Caco-2 (cell line): ENCODE measurements at regions not wholly inside any gene's neighbourhood (a gene's known extent, or its start where the extent isn't known, plus 50 kb on each side); places are given as distances from the start of the nearest gene placed in this dataset.

Experiments
- BruUV-seq: library from RNA; stranded (reverse); fragments of 400-500 nt; replicated peaks from 2 replicates; lab custom pipeline; 2021; lab: Mats Ljungman, UMichigan
- CTCF ChIA-PET: fragments of 300-600 bp; sonication (Branson Sonifier 250); formaldehyde crosslinking; loops from one replicate; lab custom pipeline; 2022; ENCODE audit warnings: antibody characterized with exemption; lab: Charles Lee
- POLR2A ChIA-PET: fragments of 300-600 bp; sonication (Branson Sonifier 250); formaldehyde crosslinking; loops from one replicate; lab custom pipeline; 2022; ENCODE audit warnings: antibody characterized with exemption; lab: Charles Lee
- DNase-seq, 2 experiments: peaks; one replicate each; pipeline versions ENCODE4 v3.0.0 to v3.0.0-alpha.2; 2020 to 2022
- H3K27me3 ChIP-seq: replicated peaks from 2 replicates; pipeline ENCODE4 v1.6.0; 2011; ENCODE audit warnings: low read length; ENCODE audit not compliant: control insufficient read depth, insufficient read depth
- H3K36me3 ChIP-seq: 2 replicates; pipeline ENCODE4 v1.5.1; 2011; ENCODE audit warnings: low read length; ENCODE audit not compliant: control insufficient read depth, insufficient read depth
- H3K4me1 ChIP-seq: fragments of 250-450 bp; sonication (Bioruptor Pico); 2 replicates; pipeline ENCODE4 v1.5.1; 2020; ENCODE audit warnings: mild to moderate bottlenecking
- H3K4me3 ChIP-seq: 2 replicates; pipeline ENCODE4 v1.5.1; 2011; ENCODE audit warnings: low read depth, mild to moderate bottlenecking, control low read depth, low read length
- H3K9me3 ChIP-seq: fragments of 250-450 bp; sonication (Bioruptor Pico); 2 replicates; pipeline ENCODE4 v1.5.1; 2020; ENCODE audit warnings: mild to moderate bottlenecking, moderate library complexity
- H3K27ac Mint-ChIP-seq: one replicate; pipeline ENCODE4 v1.8.0; 2022; ENCODE audit warnings: mixed read lengths; ENCODE audit not compliant: unreplicated experiment
- H3K27me3 Mint-ChIP-seq: one replicate; pipeline ENCODE4 v1.8.0; 2022; ENCODE audit warnings: mixed read lengths; ENCODE audit not compliant: insufficient read depth, unreplicated experiment
- H3K36me3 Mint-ChIP-seq: one replicate; pipeline ENCODE4 v1.8.0; 2022; ENCODE audit warnings: mild to moderate bottlenecking, mixed read lengths; ENCODE audit not compliant: insufficient read depth, unreplicated experiment
- H3K4me1 Mint-ChIP-seq: one replicate; pipeline ENCODE4 v1.8.0; 2022; ENCODE audit warnings: low read depth, mixed read lengths; ENCODE audit not compliant: unreplicated experiment
- H3K4me3 Mint-ChIP-seq: one replicate; pipeline ENCODE4 v1.8.0; 2022; ENCODE audit warnings: mild to moderate bottlenecking, moderate library complexity, mixed read lengths; ENCODE audit not compliant: unreplicated experiment
- H3K9me3 Mint-ChIP-seq: one replicate; pipeline ENCODE4 v1.8.0; 2022; ENCODE audit warnings: mixed read lengths; ENCODE audit not compliant: unreplicated experiment
- intact Hi-C: fragments of 100-400 bp; cut with micrococcal nuclease; formaldehyde crosslinking; loops from one replicate; pipeline ENCODE4 v1.10.0; 2022; ENCODE audit not compliant: unreplicated experiment
- TF ChIP-seq, protein P1 (sequence below), 2 experiments: fragments of 200-600 bp in 1 of 2; IDR thresholded peaks; 1 replicate in 1 of 2; 2 replicates in 1 of 2; pipeline versions ENCODE4 v1.5.1 to v1.8.0; 2011 to 2022; ENCODE audit warnings: antibody characterized with exemption in 1 of 2, control low read depth in 1 of 2, inconsistent platforms in 1 of 2, low read depth in 1 of 2, low read length in 1 of 2, mild to moderate bottlenecking in 1 of 2, moderate library complexity in 1 of 2; ENCODE audit not compliant: insufficient read depth in 1 of 2, severe bottlenecking in 1 of 2, unreplicated experiment in 1 of 2

GRCh38 chr3:107213044-107213669 lies 164.1 kb upstream of the CCDC54 start:
- H3K27ac Mint-ChIP-seq: no peak overlapping the region
- Histone ChIP-seq H3K36me3 (no peaks in the 10 kb centered on the region), H3K9me3 (no peaks in the 10 kb centered on the region), H3K27me3 (no peaks in the 10 kb centered on the region), H3K4me3 (no peak overlapping the region), H3K4me1 (peaks cover 9% of the 10 kb centered on the region)
- TF ChIP-seq, protein P1, sequence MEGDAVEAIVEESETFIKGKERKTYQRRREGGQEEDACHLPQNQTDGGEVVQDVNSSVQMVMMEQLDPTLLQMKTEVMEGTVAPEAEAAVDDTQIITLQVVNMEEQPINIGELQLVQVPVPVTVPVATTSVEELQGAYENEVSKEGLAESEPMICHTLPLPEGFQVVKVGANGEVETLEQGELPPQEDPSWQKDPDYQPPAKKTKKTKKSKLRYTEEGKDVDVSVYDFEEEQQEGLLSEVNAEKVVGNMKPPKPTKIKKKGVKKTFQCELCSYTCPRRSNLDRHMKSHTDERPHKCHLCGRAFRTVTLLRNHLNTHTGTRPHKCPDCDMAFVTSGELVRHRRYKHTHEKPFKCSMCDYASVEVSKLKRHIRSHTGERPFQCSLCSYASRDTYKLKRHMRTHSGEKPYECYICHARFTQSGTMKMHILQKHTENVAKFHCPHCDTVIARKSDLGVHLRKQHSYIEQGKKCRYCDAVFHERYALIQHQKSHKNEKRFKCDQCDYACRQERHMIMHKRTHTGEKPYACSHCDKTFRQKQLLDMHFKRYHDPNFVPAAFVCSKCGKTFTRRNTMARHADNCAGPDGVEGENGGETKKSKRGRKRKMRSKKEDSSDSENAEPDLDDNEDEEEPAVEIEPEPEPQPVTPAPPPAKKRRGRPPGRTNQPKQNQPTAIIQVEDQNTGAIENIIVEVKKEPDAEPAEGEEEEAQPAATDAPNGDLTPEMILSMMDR (IDR thresholded peaks at IDR 0.05; ENCODE audit: insufficient read depth in 1 of 2, low read depth in 1 of 2, low read length in 1 of 2, severe bottlenecking in 1 of 2, unreplicated experiment in 1 of 2): no peak
- no peak for DNase-seq
- CTCF ChIA-PET: no interaction called here
- no peaks in the 10 kb centered on the region for H3K9me3 Mint-ChIP-seq
- peaks cover 7% of the 10 kb centered on the region for H3K4me1 Mint-ChIP-seq
- intact Hi-C loops: no loop called here
- POLR2A ChIA-PET: no interaction called here
- H3K27me3 Mint-ChIP-seq: peaks cover 3% of the 10 kb centered on the region
- BruUV-seq: no TSS peak
- no peak overlapping the region for H3K4me3 Mint-ChIP-seq
- H3K36me3 Mint-ChIP-seq: no peaks in the 10 kb centered on the region

- intact Hi-C loops: no loop called here
- H3K9me3 Mint-ChIP-seq: no peaks in the 10 kb centered on the region
Observed at GRCh38 chr3:107216229-107216628, 161.0 kb upstream of the CCDC54 start.

GRCh38 chr3:107216711-107217110 lies 160.5 kb upstream of the CCDC54 start:
- Mint-ChIP-seq H3K4me3 (no peak overlapping the region), H3K27ac (no peak overlapping the region), H3K4me1 (no peaks in the 10 kb centered on the region), H3K27me3 (no peaks in the 10 kb centered on the region), H3K9me3 (no peaks in the 10 kb centered on the region), H3K36me3 (no peaks in the 10 kb centered on the region)
- TF ChIP-seq, protein P1 (IDR thresholded peaks at IDR 0.05; ENCODE audit: insufficient read depth in 1 of 2, low read depth in 1 of 2, low read length in 1 of 2, severe bottlenecking in 1 of 2, unreplicated experiment in 1 of 2): no peak
- H3K4me3 ChIP-seq: no peak overlapping the region
- CTCF ChIA-PET: no interaction called here
- H3K36me3 ChIP-seq: no peaks in the 10 kb centered on the region
- H3K9me3 ChIP-seq: no peaks in the 10 kb centered on the region
- POLR2A ChIA-PET: no interaction called here
- BruUV-seq: no TSS peak
- H3K4me1 ChIP-seq: peaks cover 9% of the 10 kb centered on the region
- intact Hi-C loops: no loop called here
- H3K27me3 ChIP-seq: no peaks in the 10 kb centered on the region
- DNase-seq: no peak

More at GRCh38 chr3:107216229-107216628, 161.0 kb upstream of the CCDC54 start:
- H3K9me3 ChIP-seq: no peaks in the 10 kb centered on the region
- peaks cover 9% of the 10 kb centered on the region for H3K4me1 ChIP-seq
- BruUV-seq: no TSS peak
- no peaks in the 10 kb centered on the region for H3K27me3 Mint-ChIP-seq
- H3K27me3 ChIP-seq: no peaks in the 10 kb centered on the region
- H3K36me3 ChIP-seq: no peaks in the 10 kb centered on the region
- no peak overlapping the region for H3K4me3 Mint-ChIP-seq
- no peak for DNase-seq
- ChIA-PET CTCF (no interaction called here), POLR2A (no interaction called here)
- TF ChIP-seq, protein P1 (IDR thresholded peaks at IDR 0.05; ENCODE audit: insufficient read depth in 1 of 2, low read depth in 1 of 2, low read length in 1 of 2, severe bottlenecking in 1 of 2, unreplicated experiment in 1 of 2): no peak
- no peaks in the 10 kb centered on the region for H3K4me1 Mint-ChIP-seq
- no peak overlapping the region for H3K27ac Mint-ChIP-seq
- H3K36me3 Mint-ChIP-seq: no peaks in the 10 kb centered on the region
- no peak overlapping the region for H3K4me3 ChIP-seq
